PFSK-1 (cell line): ENCODE measurements at regions not wholly inside any gene's neighbourhood (a gene's known extent, or its start where the extent isn't known, plus 50 kb on each side); places are given as distances from the start of the nearest gene placed in this dataset.

Experiments
- FOXP2 ChIP-seq: optimal IDR thresholded peaks from 2 replicates; pipeline ENCODE3; 2011; ENCODE audit warnings: borderline replicate concordance, control low read depth, inconsistent platforms; ENCODE audit not compliant: insufficient read depth; ENCODE audit errors: extremely low read length, extremely low read depth
- POLR2AphosphoS5 ChIP-seq: IDR thresholded peaks from 2 replicates; pipeline ENCODE4 v1.6.1; 2012; ENCODE audit warnings: low read depth, mild to moderate bottlenecking, control low read depth, low read length, moderate library complexity
- REST ChIP-seq, 2 experiments: IDR thresholded peaks; 2 replicates each; pipeline versions ENCODE4 v1.6.1 to v1.8.0; 2011 to 2012; ENCODE audit warnings: low read depth in 2 of 2, low read length in 2 of 2, control low read depth in 1 of 2, inconsistent platforms in 1 of 2, mild to moderate bottlenecking in 1 of 2, moderate library complexity in 1 of 2; ENCODE audit not compliant: insufficient read depth in 1 of 2
- SIN3A ChIP-seq: IDR thresholded peaks from 2 replicates; pipeline ENCODE4 v1.6.1; 2012; ENCODE audit warnings: mild to moderate bottlenecking, low read length, moderate library complexity, borderline replicate concordance; ENCODE audit not compliant: insufficient read depth
- TAF1 ChIP-seq: IDR thresholded peaks from 2 replicates; pipeline ENCODE4 v1.6.1; 2012; ENCODE audit warnings: low read length, control low read depth, borderline replicate concordance; ENCODE audit not compliant: insufficient read depth

- no peak for TF ChIP-seq POLR2AphosphoS5
- TF ChIP-seq TAF1: no peak
- no peak for TF ChIP-seq REST (IDR thresholded peaks at IDR 0.05; ENCODE audit: insufficient read depth in 1 of 2, low read depth in 2 of 2, low read length in 2 of 2)
- TF ChIP-seq FOXP2: no peak
- TF ChIP-seq SIN3A: no peak
These were observed 388.1 kb upstream of the ACVR2A start for GRCh38 chr2:147456779-147457178.
